ENCODE measurements at regions not wholly inside any gene's neighbourhood (a gene's known extent, or its start where the extent isn't known, plus 50 kb on each side); places are given as distances from the start of the nearest gene placed in this dataset.
A peak's percentile ranks its signal among the peaks of the same experiment; 100 is the strongest.

DNA sequence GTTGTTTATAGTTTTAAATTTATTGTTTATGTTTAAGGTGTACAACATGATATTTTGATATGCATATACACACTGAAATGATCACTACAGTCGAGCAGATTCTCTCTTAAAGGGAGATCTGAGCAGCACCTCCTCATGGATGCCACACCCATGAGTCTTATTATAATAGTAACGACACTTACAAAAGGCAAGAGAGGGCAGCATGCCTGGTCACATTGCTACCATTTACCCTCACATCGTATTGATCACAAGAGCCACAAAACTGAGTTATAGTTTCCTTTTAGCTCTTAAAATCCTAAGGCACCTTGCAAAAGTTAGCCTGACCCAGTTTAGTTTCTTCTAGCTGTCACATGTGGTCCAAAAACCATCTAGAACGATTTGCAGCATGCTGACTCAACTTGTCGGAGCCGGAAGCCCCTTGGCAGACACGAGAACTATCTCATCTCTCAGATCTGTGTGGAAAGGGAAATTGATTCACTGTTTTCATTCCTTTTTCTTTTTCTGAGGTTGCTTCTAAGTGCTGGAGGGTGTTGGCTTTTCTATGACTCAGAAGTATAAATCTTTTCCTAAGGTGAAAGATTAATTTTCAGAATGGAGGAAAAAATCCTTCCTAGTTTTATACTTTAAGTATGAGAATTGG lies 85.3 kb downstream of the CDC42EP3 start:
- Mint-ChIP-seq H3K27me3 (no peaks in the 10 kb centered on the region), H3K9me3 (no peaks in the 10 kb centered on the region), H3K4me1 (peaks cover 83 to 92% (median 92%) of the 10 kb centered on the region in 3 donors), H3K36me3 (no peaks in the 10 kb centered on the region), H3K4me3 (peak overlapping the region; percentile 59 to 72 (median 63)), H3K27ac (peak overlapping the region; percentile 93 to 98)
- Histone ChIP-seq H3K4me1 (ENCODE audit: control insufficient read depth in 1 of 2, extremely low read depth in 1 of 2, insufficient read depth in 2 of 2, low read length in 2 of 2) (peaks cover 38 to 51% of the 10 kb centered on the region in 2 experiments), H3K27ac (ENCODE audit: low read length) (peak overlapping the region; percentile 86), H3K9me3 (no peaks in the 10 kb centered on the region), H3K4me3 (ENCODE audit: control insufficient read depth in 1 of 2, extremely low read depth in 1 of 2, low read length in 1 of 2) (peak overlapping the region in 1 of 2 donors; percentile 9), H3K36me3 (ENCODE audit: control insufficient read depth in 2 of 2, extremely low read depth in 1 of 2, insufficient read depth in 1 of 2, low read length in 1 of 2) (no peaks in the 10 kb centered on the region), H3K27me3 (replicated peaks in 1 of 2; ENCODE audit: control insufficient read depth in 2 of 2, extremely low read depth in 1 of 2, insufficient read depth in 2 of 2, low read length in 1 of 2) (no peaks in the 10 kb centered on the region)
- DNase-seq (peak; percentile 34 to 86 (median 65)), ATAC-seq (replicated peaks in 1 of 4) (peak; percentile 89 to 95 (median 93))
- POLR2A ChIA-PET = interaction anchor here in 1 of 2 donors (0.6 to 1.8 kb wide), 3 partner anchors 14 to 285 kb away, joined by 3 to 8 read pairs (median 4); no protein-coding TSS in a partner anchor
- CTCF ChIA-PET = interaction anchor here in 1 of 2 donors (0.9 to 1.3 kb wide), 3 partner anchors 14 to 62 kb away, joined by 4 to 7 read pairs (median 5); no protein-coding TSS in a partner anchor
- 0% methylated on average over 3 of the region's 7 CpGs for WGBS (ENCODE audit: insufficient coverage)

DNA sequence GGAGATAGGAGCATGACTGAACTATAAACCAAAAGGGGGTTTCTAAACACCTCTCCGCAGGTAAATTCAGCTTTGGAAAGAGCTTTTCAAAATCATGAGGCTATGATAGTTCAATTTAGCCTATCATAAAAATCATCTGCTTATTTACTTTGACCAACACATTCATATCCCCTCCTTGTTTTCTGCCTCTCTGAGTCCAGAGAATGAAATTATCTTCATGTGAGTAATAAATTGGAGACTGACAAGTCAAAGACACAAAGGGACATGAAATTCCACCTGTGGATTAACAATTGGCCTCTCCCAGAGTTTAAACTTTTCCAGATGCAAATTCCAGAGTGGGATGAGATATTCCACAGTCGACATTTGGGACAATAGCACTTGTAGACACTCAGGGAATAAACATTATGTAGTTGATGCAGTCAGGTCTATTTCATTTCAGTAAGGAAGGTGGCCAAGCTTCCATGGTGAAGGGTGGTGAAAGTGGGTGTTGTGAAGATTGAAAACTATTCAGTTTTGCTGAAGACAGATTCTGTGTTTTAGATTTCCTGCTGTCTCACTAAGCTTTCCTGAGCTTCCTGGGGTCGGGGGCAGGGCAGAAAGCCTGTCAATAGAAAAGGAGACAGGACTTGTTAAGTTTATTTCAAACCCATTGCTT lies 84.7 kb downstream of the CDC42EP3 start:
- no peaks in the 10 kb centered on the region for H3K36me3 Mint-ChIP-seq
- H3K4me3 Mint-ChIP-seq = peak overlapping the region; percentile 59 to 72 (median 63)
- 56% methylated on average over 1 of the region's 3 CpGs for WGBS (ENCODE audit: insufficient coverage)
- POLR2A ChIA-PET = interaction anchor here in 1 of 2 donors (0.6 to 1.8 kb wide), 3 partner anchors 13 to 286 kb away, joined by 3 to 8 read pairs (median 4); no protein-coding TSS in a partner anchor
- Histone ChIP-seq H3K9me3 (no peaks in the 10 kb centered on the region), H3K4me3 (ENCODE audit: control insufficient read depth in 1 of 2, extremely low read depth in 1 of 2, low read length in 1 of 2) (no peak overlapping the region), H3K4me1 (ENCODE audit: control insufficient read depth in 1 of 2, extremely low read depth in 1 of 2, insufficient read depth in 2 of 2, low read length in 2 of 2) (peaks cover 38 to 51% of the 10 kb centered on the region in 2 experiments), H3K27me3 (replicated peaks in 1 of 2; ENCODE audit: control insufficient read depth in 2 of 2, extremely low read depth in 1 of 2, insufficient read depth in 2 of 2, low read length in 1 of 2) (no peaks in the 10 kb centered on the region), H3K36me3 (ENCODE audit: control insufficient read depth in 2 of 2, extremely low read depth in 1 of 2, insufficient read depth in 1 of 2, low read length in 1 of 2) (no peaks in the 10 kb centered on the region), H3K27ac (ENCODE audit: low read length) (peak overlapping the region; percentile 86)
- no peak for ATAC-seq (replicated peaks in 1 of 4)
- peak in 2 of 35 experiments; percentile 7 to 29 for DNase-seq
- CTCF ChIA-PET = interaction anchor here in 1 of 2 donors (0.9 to 1.3 kb wide), 3 partner anchors 13 to 61 kb away, joined by 4 to 7 read pairs (median 5); no protein-coding TSS in a partner anchor
- peaks cover 83 to 95% (median 93%) of the 10 kb centered on the region in 3 donors for H3K4me1 Mint-ChIP-seq
- peak overlapping the region; percentile 93 to 98 for H3K27ac Mint-ChIP-seq
- H3K9me3 Mint-ChIP-seq = no peaks in the 10 kb centered on the region
- no peaks in the 10 kb centered on the region for H3K27me3 Mint-ChIP-seq

DNA sequence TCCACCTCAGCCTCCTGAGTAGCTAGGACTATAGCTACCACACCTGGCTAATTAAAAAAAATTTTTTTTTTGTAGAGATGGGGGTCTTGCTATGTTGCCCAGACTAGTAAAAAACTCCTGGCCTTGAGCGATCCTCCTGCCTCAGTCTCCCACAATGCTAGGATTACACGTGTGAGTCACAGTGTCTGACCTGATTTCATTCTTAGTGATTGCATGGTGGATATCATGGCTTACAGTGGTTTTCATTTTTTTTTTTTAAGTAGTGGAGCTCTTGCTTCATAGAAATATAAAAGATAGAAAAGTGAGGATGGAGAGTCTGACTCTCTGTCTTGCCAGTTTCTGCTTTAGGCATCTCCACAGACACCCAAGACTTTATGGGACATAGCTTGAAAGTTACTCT lies 83.6 kb downstream of the CDC42EP3 start:
- Histone ChIP-seq H3K9me3 (no peaks in the 10 kb centered on the region), H3K4me3 (ENCODE audit: control insufficient read depth in 1 of 2, extremely low read depth in 1 of 2, low read length in 1 of 2) (no peak overlapping the region), H3K36me3 (ENCODE audit: control insufficient read depth in 2 of 2, extremely low read depth in 1 of 2, insufficient read depth in 1 of 2, low read length in 1 of 2) (no peaks in the 10 kb centered on the region), H3K4me1 (ENCODE audit: control insufficient read depth in 1 of 2, extremely low read depth in 1 of 2, insufficient read depth in 2 of 2, low read length in 2 of 2) (peaks cover 31 to 46% of the 10 kb centered on the region in 2 experiments), H3K27ac (ENCODE audit: low read length) (peak overlapping the region; percentile 86), H3K27me3 (replicated peaks in 1 of 2; ENCODE audit: control insufficient read depth in 2 of 2, extremely low read depth in 1 of 2, insufficient read depth in 2 of 2, low read length in 1 of 2) (no peaks in the 10 kb centered on the region)
- Mint-ChIP-seq H3K4me3 (no peak overlapping the region), H3K9me3 (no peaks in the 10 kb centered on the region), H3K36me3 (no peaks in the 10 kb centered on the region), H3K27me3 (no peaks in the 10 kb centered on the region), H3K4me1 (peaks cover 74 to 91% (median 88%) of the 10 kb centered on the region in 3 donors), H3K27ac (peak overlapping the region; percentile 93 to 98)
- no peak for DNase-seq
- WGBS (ENCODE audit: insufficient coverage) = no CpG with 5 or more reads among the region's 2 CpGs
- ChIA-PET CTCF (interaction anchor here in 1 of 2 donors (0.6 to 0.7 kb wide), 2 partner anchors 27 to 578 kb away, joined by 3 read pairs; no protein-coding TSS in a partner anchor), POLR2A (interaction anchor here (0.5 to 0.7 kb wide), 4 partner anchors 12 to 973 kb away, joined by 3 to 8 read pairs (median 4); no protein-coding TSS in a partner anchor)
- ATAC-seq (replicated peaks in 1 of 4) = no peak

DNA sequence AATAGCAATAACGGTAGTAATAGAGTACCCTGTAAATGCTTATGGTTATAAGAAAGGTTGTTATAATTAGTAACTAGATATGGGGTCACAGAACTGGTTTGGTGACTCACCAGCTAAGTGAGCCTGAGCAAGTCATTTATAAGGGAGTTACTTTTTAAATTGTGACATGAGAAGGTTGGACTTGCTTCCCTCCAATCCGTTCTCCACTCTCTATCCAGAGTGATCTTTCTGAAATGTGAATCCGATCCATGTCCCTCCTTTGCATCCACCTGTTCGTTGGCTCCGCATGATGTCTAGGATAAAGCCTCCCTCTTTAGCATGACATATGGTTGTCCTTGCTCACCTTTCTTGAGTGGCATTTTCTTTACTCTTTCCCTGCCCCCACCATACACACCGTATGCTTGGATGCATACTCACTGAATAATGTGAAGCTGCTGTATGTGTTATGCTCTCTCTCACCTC lies 83.1 kb downstream of the CDC42EP3 start:
- Histone ChIP-seq H3K27me3 (replicated peaks in 1 of 2; ENCODE audit: control insufficient read depth in 2 of 2, extremely low read depth in 1 of 2, insufficient read depth in 2 of 2, low read length in 1 of 2) (no peaks in the 10 kb centered on the region), H3K27ac (ENCODE audit: low read length) (peak overlapping the region; percentile 86), H3K4me3 (ENCODE audit: control insufficient read depth in 1 of 2, extremely low read depth in 1 of 2, low read length in 1 of 2) (no peak overlapping the region), H3K4me1 (ENCODE audit: control insufficient read depth in 1 of 2, extremely low read depth in 1 of 2, insufficient read depth in 2 of 2, low read length in 2 of 2) (peaks cover 26 to 41% of the 10 kb centered on the region in 2 experiments), H3K36me3 (ENCODE audit: control insufficient read depth in 2 of 2, extremely low read depth in 1 of 2, insufficient read depth in 1 of 2, low read length in 1 of 2) (no peaks in the 10 kb centered on the region), H3K9me3 (no peaks in the 10 kb centered on the region)
- ATAC-seq (replicated peaks in 1 of 4) (no peak), DNase-seq (no peak)
- Mint-ChIP-seq H3K36me3 (no peaks in the 10 kb centered on the region), H3K9me3 (no peaks in the 10 kb centered on the region), H3K4me1 (peaks cover 69 to 85% (median 83%) of the 10 kb centered on the region in 3 donors), H3K4me3 (no peak overlapping the region), H3K27me3 (no peaks in the 10 kb centered on the region), H3K27ac (peak overlapping the region; percentile 79 to 98)
- ChIA-PET CTCF (interaction anchor here in 1 of 2 donors (0.5 to 0.7 kb wide), 3 partner anchors 26 to 578 kb away, joined by 3 to 4 read pairs (median 3); no protein-coding TSS in a partner anchor), POLR2A (interaction anchor here (0.5 to 0.7 kb wide), 4 partner anchors 11 to 973 kb away, joined by 3 to 8 read pairs (median 4); no protein-coding TSS in a partner anchor)
- WGBS (ENCODE audit: insufficient coverage) = 86% methylated on average over 4 of the region's 6 CpGs

DNA sequence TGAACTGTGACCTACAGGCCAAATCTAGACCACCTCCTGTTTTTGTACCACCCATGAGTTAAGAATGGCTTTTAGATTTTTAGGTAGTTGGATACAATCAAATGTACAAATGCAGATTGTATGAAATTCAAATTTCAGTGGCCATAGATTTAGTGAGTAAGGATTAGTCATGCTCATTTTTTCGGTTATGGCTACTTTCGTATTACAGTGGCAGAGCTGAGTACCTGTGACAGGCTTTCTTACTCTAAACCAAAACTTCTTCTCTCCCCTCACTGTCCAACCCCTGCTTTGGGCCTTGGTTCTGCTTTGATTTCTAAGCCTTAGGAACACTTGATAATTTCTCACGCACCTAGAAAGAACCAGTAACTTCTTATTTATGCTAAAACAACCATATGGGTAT lies 82.1 kb downstream of the CDC42EP3 start:
- no peaks in the 10 kb centered on the region for H3K36me3 ChIP-seq (ENCODE audit: control insufficient read depth in 2 of 2, extremely low read depth in 1 of 2, insufficient read depth in 1 of 2, low read length in 1 of 2)
- H3K4me1 ChIP-seq (ENCODE audit: control insufficient read depth in 1 of 2, extremely low read depth in 1 of 2, insufficient read depth in 2 of 2, low read length in 2 of 2) = peaks cover 25 to 33% of the 10 kb centered on the region in 2 experiments
- DNase-seq (no peak), ATAC-seq (replicated peaks in 1 of 4) (no peak)
- ChIA-PET POLR2A (interaction anchor here (0.5 to 1.3 kb wide), 3 partner anchors 10 to 55 kb away, joined by 3 to 8 read pairs (median 3); no protein-coding TSS in a partner anchor), CTCF (no interaction called here)
- no peak overlapping the region for H3K4me3 ChIP-seq (ENCODE audit: control insufficient read depth in 1 of 2, extremely low read depth in 1 of 2, low read length in 1 of 2)
- H3K9me3 Mint-ChIP-seq = no peaks in the 10 kb centered on the region
- peak overlapping the region; percentile 86 for H3K27ac ChIP-seq (ENCODE audit: low read length)
- H3K36me3 Mint-ChIP-seq = no peaks in the 10 kb centered on the region
- H3K4me3 Mint-ChIP-seq = no peak overlapping the region
- H3K4me1 Mint-ChIP-seq = peaks cover 59 to 76% (median 73%) of the 10 kb centered on the region in 3 donors
- H3K27me3 ChIP-seq (replicated peaks in 1 of 2; ENCODE audit: control insufficient read depth in 2 of 2, extremely low read depth in 1 of 2, insufficient read depth in 2 of 2, low read length in 1 of 2) = no peaks in the 10 kb centered on the region
- H3K27ac Mint-ChIP-seq = peak overlapping the region; percentile 75 to 79
- H3K9me3 ChIP-seq = no peaks in the 10 kb centered on the region
- no peaks in the 10 kb centered on the region for H3K27me3 Mint-ChIP-seq
- WGBS (ENCODE audit: insufficient coverage) = no CpG with 5 or more reads among the region's 3 CpGs

DNA sequence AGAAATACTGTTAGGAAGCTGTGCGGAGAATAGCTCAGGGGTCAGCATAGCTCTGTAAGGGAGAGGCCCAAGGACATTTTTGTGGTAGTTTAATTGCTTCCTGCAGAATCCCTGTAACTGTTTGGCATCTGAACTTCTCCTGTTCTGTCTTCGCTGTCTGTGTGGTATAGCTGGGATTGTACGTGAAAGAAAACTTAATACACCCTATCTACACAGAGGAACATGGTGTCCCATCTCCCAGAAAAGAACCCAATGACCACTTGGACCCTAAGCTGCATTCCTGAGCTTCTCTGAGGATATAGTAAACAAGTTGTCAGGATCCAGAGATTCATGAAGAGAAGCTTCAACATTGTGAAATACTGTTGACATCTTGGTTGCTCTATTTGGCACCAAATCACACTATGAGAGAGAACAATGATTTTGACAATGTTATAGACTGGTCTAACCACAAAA lies 81.3 kb downstream of the CDC42EP3 start:
- Mint-ChIP-seq H3K9me3 (peaks cover 0 to 5% (median 0%) of the 10 kb centered on the region in 3 donors), H3K27ac (peak overlapping the region; percentile 36 to 60), H3K36me3 (peaks cover 3% of the 10 kb centered on the region), H3K27me3 (no peaks in the 10 kb centered on the region), H3K4me1 (peaks cover 51 to 68% (median 65%) of the 10 kb centered on the region in 3 donors), H3K4me3 (no peak overlapping the region)
- H3K4me3 ChIP-seq (ENCODE audit: control insufficient read depth in 1 of 2, extremely low read depth in 1 of 2, low read length in 1 of 2) = no peak overlapping the region
- no peak for DNase-seq
- POLR2A ChIA-PET = interaction anchor here in 1 of 2 donors (1.3 kb wide), 1 partner anchor 9 kb away, joined by 8 read pairs; no protein-coding TSS in a partner anchor
- no peaks in the 10 kb centered on the region for H3K36me3 ChIP-seq (ENCODE audit: control insufficient read depth in 2 of 2, extremely low read depth in 1 of 2, insufficient read depth in 1 of 2, low read length in 1 of 2)
- peaks cover 23 to 28% of the 10 kb centered on the region in 2 experiments for H3K4me1 ChIP-seq (ENCODE audit: control insufficient read depth in 1 of 2, extremely low read depth in 1 of 2, insufficient read depth in 2 of 2, low read length in 2 of 2)
- WGBS (ENCODE audit: insufficient coverage) = no CpG with 5 or more reads among the region's 3 CpGs
- no peak overlapping the region for H3K27ac ChIP-seq (ENCODE audit: low read length)
- CTCF ChIA-PET = interaction anchor here in 1 of 2 donors (0.5 kb wide), 1 partner anchor 1153 kb away, joined by 3 read pairs; no protein-coding TSS in a partner anchor
- no peak for ATAC-seq (replicated peaks in 1 of 4)
- H3K9me3 ChIP-seq = no peaks in the 10 kb centered on the region
- no peaks in the 10 kb centered on the region for H3K27me3 ChIP-seq (replicated peaks in 1 of 2; ENCODE audit: control insufficient read depth in 2 of 2, extremely low read depth in 1 of 2, insufficient read depth in 2 of 2, low read length in 1 of 2)
